ENCODE measurements at regions not wholly inside any gene's neighbourhood (a gene's known extent, or its start where the extent isn't known, plus 50 kb on each side); places are given as distances from the start of the nearest gene placed in this dataset.

DNA sequence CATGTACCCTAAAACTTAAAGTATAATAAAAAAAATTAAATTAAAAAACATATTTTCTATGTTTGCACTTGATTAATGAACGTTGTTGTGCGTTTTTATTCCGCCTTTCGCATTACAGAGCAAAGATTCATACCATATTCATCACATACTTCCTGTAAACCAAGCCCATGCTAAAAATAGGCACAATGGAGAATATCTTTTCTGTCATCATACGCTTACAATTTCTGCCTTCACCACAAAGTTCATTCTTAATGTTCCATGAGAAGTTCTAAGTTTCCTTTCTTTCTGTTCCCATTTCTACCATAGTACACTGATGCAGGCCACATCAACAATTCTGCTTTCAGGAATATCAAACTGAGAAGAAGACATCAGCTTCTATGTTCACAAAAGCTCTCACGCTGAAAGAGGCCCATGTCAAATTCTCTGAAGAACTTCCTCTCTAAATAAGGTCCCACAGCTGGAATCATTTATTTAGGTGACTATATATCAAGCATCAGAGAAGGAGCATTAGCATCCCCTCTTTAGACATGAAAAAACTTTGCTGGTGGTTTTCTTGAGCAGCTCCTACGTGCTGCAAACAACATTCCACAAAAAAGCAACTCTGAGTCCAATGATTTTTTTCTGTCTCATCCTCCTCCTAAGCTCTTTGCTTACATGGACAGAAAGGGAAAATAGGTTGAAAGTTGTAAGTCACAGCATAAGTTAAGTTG, 456.4 kb downstream of the CDH10 start:
- H3K27me3 ChIP-seq: no peaks in the 10 kb centered on the region
- 73 to 77% methylated on average over 7 of the region's 7 CpGs for WGBS, 2 donors (ENCODE audit: low coverage in 1 of 2)
- no peak overlapping the region for H3K4me3 ChIP-seq
- H3K36me3 ChIP-seq: no peaks in the 10 kb centered on the region
- H3K9me3 ChIP-seq: no peaks in the 10 kb centered on the region
- H3K27ac ChIP-seq: no peak overlapping the region
- TF ChIP-seq POLR2AphosphoS5 (IDR thresholded peaks at IDR 0.05) (no peak), CTCF (IDR thresholded peaks at IDR 0.05) (no peak), EP300 (IDR thresholded peaks at IDR 0.05) (no peak), POLR2A (IDR thresholded peaks at IDR 0.05) (no peak)
- ATAC-seq: no peak
- no peaks in the 10 kb centered on the region for H3K4me1 ChIP-seq

DNA sequence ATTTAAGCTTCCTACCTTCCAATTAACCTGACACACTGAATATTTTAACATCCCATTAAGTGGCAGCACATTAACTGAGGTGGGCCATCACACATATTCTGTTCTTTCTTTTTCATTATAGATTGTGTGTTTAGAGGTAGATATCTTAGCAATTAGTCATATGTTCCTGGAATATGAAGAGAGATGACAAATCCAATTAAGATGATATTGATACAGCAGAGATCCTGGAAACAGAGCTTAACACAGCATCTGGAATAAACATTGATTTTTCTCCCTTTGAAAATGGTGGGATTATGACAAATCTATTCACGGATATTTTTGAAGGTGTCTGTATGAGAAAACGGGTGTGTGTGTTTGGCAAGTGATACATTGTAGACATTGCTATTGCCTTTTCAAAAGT, 448.0 kb downstream of the CDH10 start:
- Histone ChIP-seq H3K27ac (no peak overlapping the region), H3K4me1 (no peaks in the 10 kb centered on the region), H3K36me3 (no peaks in the 10 kb centered on the region), H3K9me3 (no peaks in the 10 kb centered on the region), H3K27me3 (no peaks in the 10 kb centered on the region), H3K4me3 (no peak overlapping the region)
- no peak for TF ChIP-seq POLR2A (IDR thresholded peaks at IDR 0.05)
- TF ChIP-seq CTCF (IDR thresholded peaks at IDR 0.05): no peak
- no peak for TF ChIP-seq EP300 (IDR thresholded peaks at IDR 0.05)
- no peak for TF ChIP-seq POLR2AphosphoS5 (IDR thresholded peaks at IDR 0.05)
- ATAC-seq: no peak
- 35 to 42% methylated on average over 2 of the region's 2 CpGs for WGBS, 2 donors (ENCODE audit: low coverage in 1 of 2)

- 30 to 43% methylated on average over 4 of the region's 4 CpGs for WGBS, 2 donors (ENCODE audit: low coverage in 1 of 2)
Observed at GRCh38 chr5:24208686-24209106, 436.1 kb downstream of the CDH10 start.

DNA sequence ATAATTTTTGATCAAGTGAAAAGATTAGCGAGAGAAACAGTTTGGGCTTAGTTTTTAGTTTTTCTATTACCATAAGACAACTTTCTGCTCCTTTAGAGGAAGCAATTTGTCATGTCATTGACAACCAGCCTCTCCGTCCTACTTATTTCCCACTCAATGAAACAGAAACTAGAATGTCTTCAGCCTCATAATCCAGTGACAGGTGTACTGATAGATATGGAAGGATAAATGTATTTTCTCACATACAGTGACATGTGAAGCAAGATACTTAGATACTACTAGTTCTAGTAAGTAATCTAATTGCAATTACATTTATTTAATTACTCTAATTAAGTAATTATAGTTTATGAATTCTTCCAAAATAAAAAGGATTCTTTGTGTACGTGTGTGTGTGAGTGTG, 429.7 kb downstream of the CDH10 start:
- TF ChIP-seq EP300 (IDR thresholded peaks at IDR 0.05): no peak
- TF ChIP-seq POLR2A (IDR thresholded peaks at IDR 0.05): no peak
- TF ChIP-seq POLR2AphosphoS5 (IDR thresholded peaks at IDR 0.05): no peak
- TF ChIP-seq CTCF (IDR thresholded peaks at IDR 0.05): no peak
- no peaks in the 10 kb centered on the region for H3K9me3 ChIP-seq
- no peaks in the 10 kb centered on the region for H3K27me3 ChIP-seq
- no peaks in the 10 kb centered on the region for H3K4me1 ChIP-seq
- H3K36me3 ChIP-seq: no peaks in the 10 kb centered on the region
- WGBS, 2 donors (ENCODE audit: low coverage in 1 of 2): 52 to 61% methylated on average over 3 of the region's 3 CpGs
- no peak for ATAC-seq
- H3K27ac ChIP-seq: no peak overlapping the region
- no peak overlapping the region for H3K4me3 ChIP-seq

More at GRCh38 chr5:24208686-24209106, 436.1 kb downstream of the CDH10 start:
- Histone ChIP-seq H3K27ac (no peak overlapping the region), H3K27me3 (no peaks in the 10 kb centered on the region), H3K36me3 (no peaks in the 10 kb centered on the region), H3K4me3 (no peak overlapping the region), H3K4me1 (no peaks in the 10 kb centered on the region), H3K9me3 (peaks cover 0 to 5% (median 0%) of the 10 kb centered on the region in 3 donors)
- ATAC-seq: no peak
- TF ChIP-seq POLR2A (IDR thresholded peaks at IDR 0.05) (no peak), CTCF (IDR thresholded peaks at IDR 0.05) (no peak), POLR2AphosphoS5 (IDR thresholded peaks at IDR 0.05) (no peak), EP300 (IDR thresholded peaks at IDR 0.05) (no peak)

DNA sequence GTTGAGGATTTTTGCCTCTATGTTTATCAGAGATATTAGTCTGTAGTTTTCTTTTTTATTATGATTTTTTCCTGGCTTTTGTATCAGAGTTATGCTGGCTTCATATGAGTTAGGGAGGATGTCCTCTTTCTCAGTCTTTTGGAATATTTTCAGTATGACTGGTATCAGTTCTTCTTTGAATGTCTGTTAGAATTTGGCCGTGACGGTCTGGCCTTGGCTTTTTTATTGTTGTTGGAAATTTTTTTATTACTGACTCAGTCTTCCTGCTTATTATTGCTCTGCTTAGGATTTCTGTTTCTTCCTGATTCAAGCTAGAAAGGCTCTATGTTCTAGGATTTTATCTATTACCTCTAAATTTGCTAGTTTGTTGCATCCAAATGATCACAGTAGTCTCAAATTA, 421.9 kb downstream of the CDH10 start:
- no peak for ATAC-seq
- TF ChIP-seq CTCF (IDR thresholded peaks at IDR 0.05) (no peak), EP300 (IDR thresholded peaks at IDR 0.05) (no peak), POLR2A (IDR thresholded peaks at IDR 0.05) (no peak), POLR2AphosphoS5 (IDR thresholded peaks at IDR 0.05) (no peak)

More for the DNA sequence above, 421.9 kb downstream of the CDH10 start:
- Histone ChIP-seq H3K27ac (no peak overlapping the region), H3K4me3 (no peak overlapping the region), H3K4me1 (no peaks in the 10 kb centered on the region), H3K36me3 (no peaks in the 10 kb centered on the region), H3K9me3 (no peaks in the 10 kb centered on the region), H3K27me3 (no peaks in the 10 kb centered on the region)
- 50 to 67% methylated on average over 2 of the region's 2 CpGs for WGBS, 2 donors (ENCODE audit: low coverage in 1 of 2)

Measured in gastroesophageal sphincter (tissue), 4 donors.